Brain microvascular endothelial cell (primary cell): ENCODE measurements at regions not wholly inside any gene's neighbourhood (a gene's known extent, or its start where the extent isn't known, plus 50 kb on each side); places are given as distances from the start of the nearest gene placed in this dataset.

ENCODE experiments used
- DNase-seq: peaks from one replicate; pipeline ENCODE4 v3.0.0-alpha.2; 2020
- H3K27ac ChIP-seq: fragments of 250-450 bp; sonication (Bioruptor Pico); 2 replicates; pipeline ENCODE4 v1.5.1; 2020; ENCODE audit warnings: mild to moderate bottlenecking, moderate library complexity
- H3K27me3 ChIP-seq: fragments of 250-450 bp; sonication (Bioruptor Pico); replicated peaks from 2 replicates; pipeline ENCODE4 v1.5.1; 2020; ENCODE audit warnings: mild to moderate bottlenecking
- H3K36me3 ChIP-seq: fragments of 250-450 bp; sonication (Bioruptor Pico); replicated peaks from 2 replicates; pipeline ENCODE4 v1.5.1; 2020; ENCODE audit warnings: mild to moderate bottlenecking
- H3K4me3 ChIP-seq: 2 replicates; pipeline ENCODE4 v1.5.1; 2011; ENCODE audit warnings: low read depth, mild to moderate bottlenecking, control low read depth, low read length, moderate library complexity
- in situ Hi-C: cut with HindIII; loops from 2 replicates; pipeline ENCODE4 v1.10.0; 2017; ENCODE audit warnings: low sequenced_read_pairs, low pct_ligation_motif_present
- TF ChIP-seq, protein P1 (sequence below): IDR thresholded peaks from 2 replicates; pipeline ENCODE4 v1.5.1; 2011; ENCODE audit warnings: low read depth, mild to moderate bottlenecking, moderate library complexity, low read length, control low read depth, inconsistent platforms; ENCODE audit errors: missing control alignments

DNA sequence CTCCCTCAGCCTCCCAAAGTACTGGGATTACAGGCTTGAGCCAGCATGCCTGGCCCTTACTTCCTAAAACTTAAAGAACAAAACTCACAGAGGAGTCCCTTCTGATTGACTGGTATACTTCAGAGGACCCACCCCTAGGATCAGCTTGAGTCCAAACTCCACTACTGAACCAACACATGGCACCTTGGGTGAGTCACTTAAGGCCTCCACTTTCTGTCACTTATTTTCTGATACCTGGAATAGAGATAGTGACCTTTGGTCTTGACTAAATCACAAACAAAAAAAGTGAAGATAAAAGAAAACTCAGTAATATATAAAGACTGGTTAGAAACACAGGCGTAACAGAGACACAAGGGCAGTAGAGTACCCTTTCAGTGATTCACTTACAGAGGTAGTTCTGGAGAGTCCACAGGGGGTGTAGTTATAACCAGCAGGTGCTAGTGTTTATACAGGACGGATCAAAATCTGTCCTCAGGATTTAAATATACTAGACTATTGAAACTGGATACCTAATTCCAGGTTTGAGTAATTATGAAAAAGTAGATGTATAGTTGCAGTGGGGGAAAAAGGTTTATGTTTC is 274.3 kb upstream of the ANKRD55 start:
- H3K4me3 ChIP-seq = no peak overlapping the region
- in situ Hi-C loops = no loop called here
- no peak overlapping the region for H3K27ac ChIP-seq
- TF ChIP-seq, protein P1, sequence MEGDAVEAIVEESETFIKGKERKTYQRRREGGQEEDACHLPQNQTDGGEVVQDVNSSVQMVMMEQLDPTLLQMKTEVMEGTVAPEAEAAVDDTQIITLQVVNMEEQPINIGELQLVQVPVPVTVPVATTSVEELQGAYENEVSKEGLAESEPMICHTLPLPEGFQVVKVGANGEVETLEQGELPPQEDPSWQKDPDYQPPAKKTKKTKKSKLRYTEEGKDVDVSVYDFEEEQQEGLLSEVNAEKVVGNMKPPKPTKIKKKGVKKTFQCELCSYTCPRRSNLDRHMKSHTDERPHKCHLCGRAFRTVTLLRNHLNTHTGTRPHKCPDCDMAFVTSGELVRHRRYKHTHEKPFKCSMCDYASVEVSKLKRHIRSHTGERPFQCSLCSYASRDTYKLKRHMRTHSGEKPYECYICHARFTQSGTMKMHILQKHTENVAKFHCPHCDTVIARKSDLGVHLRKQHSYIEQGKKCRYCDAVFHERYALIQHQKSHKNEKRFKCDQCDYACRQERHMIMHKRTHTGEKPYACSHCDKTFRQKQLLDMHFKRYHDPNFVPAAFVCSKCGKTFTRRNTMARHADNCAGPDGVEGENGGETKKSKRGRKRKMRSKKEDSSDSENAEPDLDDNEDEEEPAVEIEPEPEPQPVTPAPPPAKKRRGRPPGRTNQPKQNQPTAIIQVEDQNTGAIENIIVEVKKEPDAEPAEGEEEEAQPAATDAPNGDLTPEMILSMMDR = no peak
- no peaks in the 10 kb centered on the region for H3K36me3 ChIP-seq
- DNase-seq = no peak
- H3K27me3 ChIP-seq = no peaks in the 10 kb centered on the region

DNA sequence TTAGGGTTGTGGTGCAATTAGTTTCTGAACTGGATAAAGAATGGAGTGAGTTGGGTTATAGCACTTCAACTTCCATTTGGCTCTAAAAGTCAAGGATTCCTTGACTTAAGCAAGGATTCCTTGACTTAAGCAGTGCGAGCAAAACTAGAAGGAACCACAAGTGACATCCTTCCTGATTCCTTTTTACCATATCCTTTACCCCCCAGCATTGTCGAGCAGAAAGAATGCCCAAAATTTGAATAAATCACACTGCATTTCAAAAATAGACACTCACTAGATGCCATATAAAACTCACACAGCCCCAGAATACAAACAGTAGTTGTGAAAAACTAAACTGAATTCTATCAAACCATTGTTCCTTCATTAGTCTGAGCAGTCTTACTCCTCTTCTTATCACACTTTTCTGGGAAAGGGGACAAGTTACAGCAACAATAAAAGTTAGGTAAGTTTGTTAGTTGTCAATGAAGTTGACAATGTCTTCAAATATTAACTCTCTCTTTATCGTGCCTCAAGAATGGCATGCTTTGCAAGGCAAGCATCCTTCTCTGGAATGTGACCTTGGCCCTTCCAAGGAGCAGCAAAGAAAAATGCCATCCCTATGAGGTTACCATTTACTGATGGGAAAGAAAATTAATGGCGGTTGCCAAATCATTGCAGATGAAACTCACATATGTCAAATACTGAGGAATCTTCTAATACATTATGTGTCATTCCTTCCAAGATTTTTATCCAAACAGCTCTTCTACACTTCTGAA is 273.3 kb upstream of the ANKRD55 start:
- no peak overlapping the region for H3K4me3 ChIP-seq
- no peaks in the 10 kb centered on the region for H3K36me3 ChIP-seq
- no peak overlapping the region for H3K27ac ChIP-seq
- TF ChIP-seq, protein P1 = no peak
- in situ Hi-C loops = no loop called here
- H3K27me3 ChIP-seq = no peaks in the 10 kb centered on the region
- peak; percentile 34 for DNase-seq

DNA sequence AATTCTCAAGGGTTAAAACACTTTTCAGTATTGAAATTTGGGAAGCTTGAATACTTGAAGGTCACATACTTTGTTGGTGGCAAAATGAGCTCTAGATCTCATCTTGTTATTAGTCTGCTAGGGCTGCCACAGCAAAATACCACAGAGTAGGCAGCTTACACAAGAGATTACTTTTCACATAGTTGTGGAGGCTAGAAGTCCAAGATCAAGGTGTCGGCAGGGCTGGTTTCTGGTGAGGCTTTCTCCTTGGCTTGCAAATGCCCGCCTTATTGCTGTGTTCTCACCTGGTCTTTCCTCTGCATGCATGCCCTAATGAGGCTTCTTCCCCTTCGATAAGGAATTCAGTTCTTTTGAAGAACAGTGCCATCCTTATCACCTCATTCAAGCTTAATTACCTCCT is 270.8 kb upstream of the ANKRD55 start:
- DNase-seq = no peak
- H3K27ac ChIP-seq = no peak overlapping the region
- in situ Hi-C loops = no loop called here
- TF ChIP-seq, protein P1 = no peak
- no peaks in the 10 kb centered on the region for H3K27me3 ChIP-seq
- no peaks in the 10 kb centered on the region for H3K36me3 ChIP-seq
- H3K4me3 ChIP-seq = no peak overlapping the region

DNA sequence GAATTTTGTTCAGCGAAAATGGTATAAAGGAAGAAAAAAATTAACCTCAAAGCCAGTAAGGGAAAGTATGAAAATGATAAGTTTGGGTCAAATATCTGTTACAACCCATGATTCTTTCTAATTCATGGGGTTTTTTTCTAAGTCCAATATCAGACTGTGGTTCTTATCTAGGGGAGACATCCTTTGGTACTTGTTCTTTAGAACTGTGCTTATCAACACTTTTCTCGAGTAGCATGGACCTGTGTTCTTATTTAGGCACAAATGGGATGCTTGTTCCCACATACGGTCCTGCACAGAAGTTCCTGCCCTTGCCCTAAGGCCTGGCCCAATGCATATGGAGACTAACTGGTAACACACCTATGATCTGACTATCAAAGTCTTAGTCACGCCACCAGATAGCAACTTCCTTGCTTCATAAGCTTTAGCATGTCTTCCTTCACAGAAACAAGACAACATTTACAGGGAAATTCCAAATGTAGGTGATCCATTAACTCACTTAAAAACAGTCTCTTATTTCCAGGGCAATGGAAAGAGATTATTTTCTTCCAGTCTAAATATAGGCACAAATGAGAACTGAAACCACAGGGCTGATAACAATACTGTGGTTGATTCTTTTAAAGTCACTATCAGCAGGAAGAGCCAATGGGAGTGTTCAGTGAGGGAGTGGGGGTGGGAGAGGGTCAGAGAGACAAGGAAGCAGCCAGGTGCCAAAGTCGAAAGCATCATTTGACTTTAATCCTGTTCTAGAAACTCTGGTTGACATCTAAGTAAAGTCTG is 268.8 kb upstream of the ANKRD55 start:
- Histone ChIP-seq H3K36me3 (no peaks in the 10 kb centered on the region), H3K27ac (no peak overlapping the region), H3K27me3 (no peaks in the 10 kb centered on the region), H3K4me3 (no peak overlapping the region)
- peak; percentile 43 for DNase-seq
- TF ChIP-seq, protein P1 = no peak
- in situ Hi-C loops = no loop called here

DNA sequence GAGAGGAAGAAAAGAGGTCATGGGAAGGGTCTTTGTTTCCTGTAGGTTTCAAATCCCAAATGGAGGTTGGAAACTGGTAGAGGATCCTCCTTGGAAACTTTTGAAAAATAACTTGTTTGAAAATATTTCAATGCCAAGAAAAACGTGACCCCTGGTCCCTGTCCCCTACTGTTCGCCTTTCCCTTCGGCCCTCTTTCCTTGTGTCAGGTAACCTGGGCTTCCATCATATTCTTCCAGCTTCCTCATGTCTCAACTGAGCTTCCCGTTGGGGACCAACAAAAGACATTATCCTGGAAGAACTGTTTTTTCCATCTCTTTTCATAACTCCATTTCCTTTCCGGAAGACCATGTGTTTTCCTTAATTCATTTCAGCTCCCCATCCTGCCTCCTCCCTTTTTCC is 266.8 kb upstream of the ANKRD55 start:
- H3K27me3 ChIP-seq = no peaks in the 10 kb centered on the region

More for the DNA sequence above, 266.8 kb upstream of the ANKRD55 start:
- Histone ChIP-seq H3K4me3 (no peak overlapping the region), H3K27ac (no peak overlapping the region), H3K36me3 (no peaks in the 10 kb centered on the region)
- no peak for DNase-seq
- TF ChIP-seq, protein P1 = no peak
- in situ Hi-C loops = no loop called here
